ENCODE measurements at regions not wholly inside any gene's neighbourhood (a gene's known extent, or its start where the extent isn't known, plus 50 kb on each side); places are given as distances from the start of the nearest gene placed in this dataset.

- TF ChIP-seq CTCF (IDR thresholded peaks at IDR 0.05) (peak; percentile 36), ZFX (IDR thresholded peaks at IDR 0.05; ENCODE audit: borderline replicate concordance) (no peak)
- H3K27ac ChIP-seq, result no peak overlapping the region
Observed at GRCh38 chr4:135718019-135718418, 1516.4 kb upstream of the PABPC4L start.

GRCh38 chr4:135705343-135705742 is 1503.8 kb upstream of the PABPC4L start:
- no peak overlapping the region for H3K27ac ChIP-seq
- TF ChIP-seq CTCF (IDR thresholded peaks at IDR 0.05) (no peak), ZFX (IDR thresholded peaks at IDR 0.05; ENCODE audit: borderline replicate concordance) (no peak)

GRCh38 chr4:135694066-135694465 is 1492.5 kb upstream of the PABPC4L start:
- TF ChIP-seq ZFX (IDR thresholded peaks at IDR 0.05; ENCODE audit: borderline replicate concordance), result no peak
- no peak for TF ChIP-seq CTCF (IDR thresholded peaks at IDR 0.05)
- no peak overlapping the region for H3K27ac ChIP-seq

- TF ChIP-seq ZFX (IDR thresholded peaks at IDR 0.05; ENCODE audit: borderline replicate concordance), result no peak
- TF ChIP-seq CTCF (IDR thresholded peaks at IDR 0.05), result no peak
- no peak overlapping the region for H3K27ac ChIP-seq
Observed at GRCh38 chr4:135684001-135684400, 1482.4 kb upstream of the PABPC4L start.

GRCh38 chr4:135672202-135672601 is 1470.6 kb upstream of the PABPC4L start:
- H3K27ac ChIP-seq, result no peak overlapping the region
- TF ChIP-seq ZFX (IDR thresholded peaks at IDR 0.05; ENCODE audit: borderline replicate concordance) (no peak), CTCF (IDR thresholded peaks at IDR 0.05) (no peak)

DNA sequence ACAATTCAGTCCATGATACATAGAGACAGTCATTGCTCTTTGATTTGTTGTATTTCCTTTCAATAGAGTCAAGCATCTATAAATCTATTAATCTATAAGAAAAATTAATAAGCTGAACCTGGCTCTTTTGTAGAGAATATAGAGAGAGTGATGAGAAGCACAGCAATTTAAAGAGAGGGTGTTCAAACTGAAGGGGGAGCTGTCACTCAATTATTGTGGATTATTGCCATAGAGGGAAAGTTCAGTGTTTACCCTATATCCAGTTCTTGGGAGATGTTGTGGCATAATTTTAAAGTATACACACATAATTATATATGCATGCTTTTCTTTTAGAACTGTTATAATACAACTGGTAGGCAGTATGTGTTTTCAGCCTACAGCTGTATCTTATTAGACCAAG is 1469.0 kb upstream of the PABPC4L start:
- no peak overlapping the region for H3K27ac ChIP-seq
- no peak for TF ChIP-seq ZFX (IDR thresholded peaks at IDR 0.05; ENCODE audit: borderline replicate concordance)
- no peak for TF ChIP-seq CTCF (IDR thresholded peaks at IDR 0.05)
